Dermis microvascular lymphatic vessel endothelial cell (primary cell): ENCODE measurements at regions not wholly inside any gene's neighbourhood (a gene's known extent, or its start where the extent isn't known, plus 50 kb on each side); places are given as distances from the start of the nearest gene placed in this dataset.
A peak's percentile ranks its signal among the peaks of the same experiment; 100 is the strongest.
"Not testable (repeated sequence)": the region's sequence is repeated elsewhere in the genome, so short reads cannot be mapped to it uniquely, and the experiment has no call there.

Source experiments
- DNase-seq, 2 donors: peaks; one replicate each; pipeline versions ENCODE4 v3.0.0 to v3.0.0-alpha.2; 2010; ENCODE audit warnings: low read depth in 2 of 2

GRCh38 chr6:126665551-126665950 lies 325.6 kb downstream of the CENPW start:
- no peak for DNase-seq

- no peak for DNase-seq
These were observed 327.2 kb downstream of the CENPW start for GRCh38 chr6:126667071-126667470.

- DNase-seq = no peak
These were observed 327.8 kb downstream of the CENPW start for GRCh38 chr6:126667728-126668127.

GRCh38 chr6:126672649-126673048 lies 332.7 kb downstream of the CENPW start:
- no peak for DNase-seq

- DNase-seq = not testable (repeated sequence)
These were observed 333.8 kb downstream of the CENPW start for GRCh38 chr6:126673749-126674148.

- no peak for DNase-seq
These were observed 342.5 kb downstream of the CENPW start for GRCh38 chr6:126682440-126682839.

- DNase-seq = no peak
These were observed 345.3 kb downstream of the CENPW start for GRCh38 chr6:126685182-126685581.

- DNase-seq = no peak
These were observed 357.2 kb downstream of the CENPW start for GRCh38 chr6:126696921-126697693.

- DNase-seq = no peak
These were observed 358.9 kb downstream of the CENPW start for GRCh38 chr6:126698732-126699240.

- no peak for DNase-seq
These were observed 362.0 kb downstream of the CENPW start for GRCh38 chr6:126701676-126702560.

- no peak for DNase-seq
These were observed 376.1 kb downstream of the CENPW start for GRCh38 chr6:126716032-126716431.

GRCh38 chr6:126716826-126717509 lies 377.1 kb downstream of the CENPW start:
- DNase-seq = no peak

- DNase-seq = no peak
These were observed 378.8 kb downstream of the CENPW start for GRCh38 chr6:126718600-126719327.

GRCh38 chr6:126720304-126720703 lies 380.4 kb downstream of the CENPW start:
- no peak for DNase-seq

GRCh38 chr6:126721581-126722160 lies 381.8 kb downstream of the CENPW start:
- DNase-seq = peak in 1 of 2 donors; percentile 63

GRCh38 chr6:126722411-126722810 lies 382.5 kb downstream of the CENPW start:
- no peak for DNase-seq

GRCh38 chr6:126723541-126724170 lies 383.7 kb downstream of the CENPW start:
- no peak for DNase-seq

GRCh38 chr6:126724821-126725220 lies 384.9 kb downstream of the CENPW start:
- no peak for DNase-seq

GRCh38 chr6:126726454-126726853 lies 386.5 kb downstream of the CENPW start:
- not testable (repeated sequence) for DNase-seq

- no peak for DNase-seq
These were observed 380.3 kb upstream of the RSPO3 start for GRCh38 chr6:126738146-126738545.
